ENCODE measurements at regions not wholly inside any gene's neighbourhood (a gene's known extent, or its start where the extent isn't known, plus 50 kb on each side); places are given as distances from the start of the nearest gene placed in this dataset.
"Not testable (repeated sequence)": the region's sequence is repeated elsewhere in the genome, so short reads cannot be mapped to it uniquely, and the experiment has no call there.

DNA sequence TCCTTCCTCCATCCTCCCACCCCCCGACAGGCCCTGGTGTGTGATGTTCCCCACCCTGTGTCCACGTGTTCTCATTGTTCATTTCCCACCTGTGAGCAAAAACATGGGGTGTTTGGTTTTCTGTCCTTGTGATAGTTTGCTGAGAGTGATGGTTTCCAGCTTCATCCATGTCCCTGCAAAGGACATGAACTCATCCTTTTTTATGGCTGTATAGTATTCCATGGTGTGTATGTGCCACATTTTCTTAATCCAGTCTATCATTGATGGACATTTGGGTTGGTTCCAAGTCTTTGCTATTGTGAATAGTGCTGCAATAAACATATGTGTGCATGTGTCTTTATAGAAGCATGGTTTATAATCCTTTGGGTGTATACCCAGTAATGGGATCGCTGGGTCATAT is 587.6 kb downstream of the EDEM1 start:
- DNase-seq (ENCODE audit: low read depth, low spot score); H3K27ac ChIP-seq: not testable (repeated sequence)

DNA sequence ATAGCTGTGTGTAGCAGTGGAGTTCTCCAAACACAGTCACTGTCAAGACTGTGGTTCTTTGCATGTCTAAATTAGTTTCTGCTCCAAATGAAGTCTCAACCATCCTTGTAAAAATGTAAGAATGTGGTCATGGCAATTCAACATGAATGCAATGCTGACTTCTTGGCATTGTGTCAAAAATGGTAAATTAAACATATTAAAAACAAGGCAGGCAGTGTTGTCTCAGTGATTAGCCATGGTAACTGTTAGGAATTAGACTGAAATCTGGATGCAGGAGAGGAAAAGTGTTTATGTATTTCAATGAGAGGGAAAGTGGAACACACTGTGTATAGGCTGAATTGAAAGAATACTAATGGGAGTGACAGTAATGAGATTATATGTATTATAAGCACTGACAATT is 597.2 kb downstream of the EDEM1 start:
- DNase-seq (ENCODE audit: low read depth, low spot score), result no peak
- H3K27ac ChIP-seq, result no peak overlapping the region

DNA sequence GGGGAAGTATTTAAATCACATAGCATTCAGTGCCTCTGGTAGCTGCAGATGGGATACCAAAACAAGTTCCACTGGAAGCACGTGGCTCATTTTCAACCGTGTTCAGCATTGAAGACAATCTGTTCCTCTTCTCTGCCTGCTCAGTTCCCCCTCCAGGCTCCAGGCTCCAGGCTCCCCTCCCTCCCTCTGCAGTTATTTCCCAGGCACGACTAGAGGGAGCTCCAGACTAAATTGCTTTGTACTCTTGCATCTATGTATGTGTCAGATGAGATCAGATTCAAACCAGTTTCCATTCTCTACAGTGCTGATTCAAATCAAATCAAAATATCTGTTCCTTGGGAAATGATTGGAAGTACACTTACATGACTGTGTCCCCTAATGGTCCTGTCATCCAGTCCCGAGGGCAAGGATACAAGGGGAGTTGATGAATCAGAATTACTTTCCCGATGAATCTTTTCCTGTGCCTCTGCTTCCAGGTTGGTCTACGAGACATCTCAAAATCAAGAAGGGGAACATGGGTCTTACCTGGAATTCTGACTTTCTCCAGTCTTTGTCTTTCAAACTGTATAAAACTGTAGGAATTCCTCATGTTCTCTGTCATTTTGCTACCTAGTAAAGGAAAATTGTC is 600.5 kb downstream of the EDEM1 start:
- no peak for DNase-seq (ENCODE audit: low read depth, low spot score)
- no peak overlapping the region for H3K27ac ChIP-seq

GRCh38 chr3:5788496-5788895 is 601.0 kb downstream of the EDEM1 start:
- no peak for DNase-seq (ENCODE audit: low read depth, low spot score)

DNA sequence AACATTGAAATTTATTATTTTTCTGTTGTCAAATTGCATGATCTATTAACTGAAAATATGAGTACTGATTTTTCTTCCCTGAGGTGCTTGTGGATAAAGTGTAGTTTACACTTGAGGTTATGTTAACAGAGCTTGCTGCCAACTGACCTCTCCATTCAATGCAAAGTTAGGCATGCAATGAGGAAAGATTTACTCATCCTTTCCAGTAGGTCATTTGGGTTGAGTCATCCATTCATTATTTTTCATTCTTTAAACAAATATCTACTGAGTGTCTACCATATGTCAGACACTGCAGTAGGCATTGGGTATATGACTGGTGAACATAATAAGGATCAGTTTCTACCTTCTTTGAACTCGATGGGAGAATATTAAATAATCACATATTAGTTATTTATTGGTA is 604.1 kb downstream of the EDEM1 start:
- no peak for DNase-seq (ENCODE audit: low read depth, low spot score)
- H3K27ac ChIP-seq, result no peak overlapping the region

More at GRCh38 chr3:5788496-5788895, 601.0 kb downstream of the EDEM1 start:
- no peak overlapping the region for H3K27ac ChIP-seq

GRCh38 chr3:5796541-5796940 is 609.0 kb downstream of the EDEM1 start:
- DNase-seq (ENCODE audit: low read depth, low spot score), result no peak
- H3K27ac ChIP-seq, result no peak overlapping the region

GRCh38 chr3:5798809-5799208 is 611.3 kb downstream of the EDEM1 start:
- no peak for DNase-seq (ENCODE audit: low read depth, low spot score)
- no peak overlapping the region for H3K27ac ChIP-seq

GRCh38 chr3:5799398-5799797 is 611.9 kb downstream of the EDEM1 start:
- no peak overlapping the region for H3K27ac ChIP-seq
- DNase-seq (ENCODE audit: low read depth, low spot score), result no peak

DNA sequence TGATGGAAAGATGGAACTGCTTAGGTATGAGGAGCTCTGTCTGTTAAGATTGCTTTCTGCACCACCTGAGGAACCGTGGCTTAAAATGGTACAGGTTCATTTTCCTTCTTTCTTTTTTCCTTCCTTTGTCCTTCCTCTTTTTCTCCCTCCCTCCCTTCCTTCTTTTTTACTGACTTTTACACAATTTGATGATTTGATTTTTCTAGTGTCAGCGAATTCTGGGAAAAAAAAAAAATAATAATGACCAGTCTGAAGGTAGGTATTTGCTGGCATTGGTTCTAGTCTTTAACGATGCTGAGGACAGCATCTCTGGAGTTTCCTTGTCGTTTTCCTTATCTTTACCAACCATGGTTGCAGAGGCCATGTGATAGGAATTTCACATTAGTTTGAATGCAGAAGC is 613.5 kb downstream of the EDEM1 start:
- no peak for DNase-seq (ENCODE audit: low read depth, low spot score)
- no peak overlapping the region for H3K27ac ChIP-seq

DNA sequence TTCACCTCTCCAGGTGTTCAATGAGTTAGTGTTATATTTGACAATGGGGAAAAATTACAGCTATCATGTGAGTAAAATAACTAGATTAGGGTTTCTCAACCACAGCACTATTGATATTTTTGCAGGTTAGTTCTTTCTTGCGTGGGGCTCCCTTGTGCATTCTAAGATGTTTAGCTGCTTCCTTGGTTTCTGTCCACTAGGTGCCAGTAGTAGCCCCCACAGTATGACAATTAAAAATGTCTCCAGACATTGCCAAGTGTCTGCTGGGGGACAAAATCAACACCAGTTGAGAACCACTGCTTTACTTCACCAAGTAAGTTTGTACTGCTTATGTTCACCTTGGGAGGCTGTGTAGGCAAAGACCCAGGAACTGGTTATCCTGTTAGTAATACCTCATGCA is 618.7 kb downstream of the EDEM1 start:
- no peak overlapping the region for H3K27ac ChIP-seq
- no peak for DNase-seq (ENCODE audit: low read depth, low spot score)

DNA sequence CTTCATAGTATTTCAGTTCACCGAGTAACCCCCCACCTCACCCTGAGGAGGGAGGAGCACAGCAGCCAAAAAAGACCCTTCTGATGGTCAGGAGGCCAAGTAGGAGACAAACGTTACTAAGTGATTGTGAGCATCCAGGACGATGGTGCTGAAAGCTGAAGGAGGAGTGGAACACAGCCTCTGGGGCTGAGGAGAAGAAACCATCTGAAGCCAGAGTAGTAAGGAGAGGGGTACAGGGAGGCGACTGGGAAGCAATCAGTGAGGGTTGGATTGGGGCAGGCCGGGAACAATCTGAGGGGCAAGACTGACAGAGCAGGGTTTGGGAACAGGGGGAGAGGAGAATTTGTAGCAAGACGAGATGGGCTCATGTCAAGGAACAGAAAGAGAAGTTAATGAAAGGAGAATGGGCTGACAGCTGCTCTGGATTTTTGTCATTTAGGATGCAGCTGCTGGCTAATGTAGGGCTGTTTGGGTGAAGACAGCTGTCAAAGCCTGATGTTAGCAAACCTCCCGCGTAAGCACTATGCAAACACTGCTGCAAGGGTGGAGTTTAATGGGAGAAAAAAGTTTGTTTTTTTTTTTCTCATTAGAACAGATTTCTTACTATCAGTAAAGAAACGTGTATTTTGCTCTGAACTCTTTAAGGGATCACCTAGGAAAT is 622.2 kb downstream of the EDEM1 start:
- H3K27ac ChIP-seq, result no peak overlapping the region
- DNase-seq (ENCODE audit: low read depth, low spot score), result no peak

GRCh38 chr3:5811016-5811415 is 623.5 kb downstream of the EDEM1 start:
- no peak for DNase-seq (ENCODE audit: low read depth, low spot score)
- no peak overlapping the region for H3K27ac ChIP-seq

DNA sequence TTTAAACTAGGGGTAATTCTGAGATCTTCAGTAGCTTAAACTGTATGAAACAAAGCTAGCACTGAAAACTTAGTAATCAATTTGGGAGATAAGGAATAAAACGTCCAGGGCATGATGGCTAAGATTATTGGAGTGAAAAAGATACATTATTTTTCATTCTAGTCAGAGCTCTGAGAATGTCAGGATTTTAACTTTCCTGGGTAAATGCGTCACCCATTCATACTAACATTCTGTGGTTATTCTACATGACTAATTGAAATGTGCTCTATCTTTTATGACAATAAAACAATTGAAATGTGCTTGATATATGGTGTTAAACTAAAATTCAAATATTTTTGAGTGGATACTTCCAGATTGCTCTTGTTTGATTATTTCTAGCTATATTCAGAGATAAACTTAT is 626.0 kb downstream of the EDEM1 start:
- no peak for DNase-seq (ENCODE audit: low read depth, low spot score)
- no peak overlapping the region for H3K27ac ChIP-seq

- no peak for DNase-seq (ENCODE audit: low read depth, low spot score)
These were observed 635.3 kb downstream of the EDEM1 start for GRCh38 chr3:5822843-5823242.

DNA sequence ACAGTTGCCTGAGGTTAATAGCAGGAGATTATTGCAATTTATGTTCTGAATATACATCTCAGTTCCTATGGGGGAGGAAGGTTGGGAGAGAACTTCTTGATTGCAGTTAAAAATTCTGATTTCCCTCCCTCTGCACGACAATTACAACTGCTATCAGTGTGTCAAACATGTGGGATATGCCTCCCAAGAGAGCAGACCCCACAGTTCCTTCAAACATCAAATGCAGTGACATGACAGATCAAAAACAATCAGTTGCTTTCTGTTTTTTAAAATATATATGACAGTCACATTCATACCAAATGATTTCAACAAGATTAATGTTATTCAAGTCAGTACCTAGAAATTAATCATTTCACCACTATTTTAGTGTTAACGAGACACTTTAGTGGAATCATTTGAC is 639.0 kb downstream of the EDEM1 start:
- H3K27ac ChIP-seq, result no peak overlapping the region
- no peak for DNase-seq (ENCODE audit: low read depth, low spot score)

More at GRCh38 chr3:5822843-5823242, 635.3 kb downstream of the EDEM1 start:
- H3K27ac ChIP-seq, result no peak overlapping the region

DNA sequence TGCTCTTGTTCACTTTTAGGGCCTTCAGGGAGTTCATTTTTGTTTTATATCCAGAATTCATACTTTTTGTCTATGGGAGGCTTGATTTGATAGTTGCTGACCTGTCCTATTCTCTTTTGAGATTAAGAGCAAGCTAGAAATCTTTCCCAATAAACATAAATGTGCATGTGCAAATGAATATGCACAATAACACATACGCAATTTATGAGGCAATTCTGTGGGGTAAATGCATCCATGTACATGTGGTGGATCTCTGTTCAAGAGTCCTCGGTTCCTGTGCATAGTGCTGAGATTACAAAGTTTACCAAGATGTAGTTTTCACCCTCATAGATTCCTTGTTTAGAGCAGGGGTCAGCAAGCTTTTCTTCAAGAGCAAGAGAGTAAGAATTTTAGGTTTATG is 640.7 kb downstream of the EDEM1 start:
- no peak overlapping the region for H3K27ac ChIP-seq
- no peak for DNase-seq (ENCODE audit: low read depth, low spot score)

GRCh38 chr3:5840056-5840455 is 652.5 kb downstream of the EDEM1 start:
- no peak overlapping the region for H3K27ac ChIP-seq
- no peak for DNase-seq (ENCODE audit: low read depth, low spot score)

DNA sequence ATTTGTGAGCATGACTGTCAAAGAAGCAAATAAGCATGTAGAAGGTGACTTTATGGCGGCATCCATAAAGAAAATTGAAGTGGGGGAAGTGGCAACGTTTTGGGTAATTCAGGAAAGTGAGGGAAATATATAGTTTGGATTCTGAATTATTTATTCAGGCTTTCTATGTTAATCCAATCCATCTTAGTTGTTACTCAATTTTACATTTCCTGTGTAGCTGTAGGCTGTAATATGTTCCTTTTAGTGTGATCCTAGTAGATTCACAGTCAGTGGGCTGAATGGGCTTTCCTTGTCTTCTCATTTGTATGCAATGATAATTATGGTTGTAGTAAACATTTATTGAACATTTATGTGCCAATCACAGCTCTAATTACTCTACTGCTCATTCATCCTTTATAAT is 654.1 kb downstream of the EDEM1 start:
- H3K27ac ChIP-seq, result no peak overlapping the region
- DNase-seq (ENCODE audit: low read depth, low spot score), result no peak

- H3K27ac ChIP-seq, result no peak overlapping the region
These were observed 658.8 kb downstream of the EDEM1 start for GRCh38 chr3:5846261-5846660.

GRCh38 chr3:5861151-5861550 is 673.6 kb downstream of the EDEM1 start:
- no peak for DNase-seq (ENCODE audit: low read depth, low spot score)
- no peak overlapping the region for H3K27ac ChIP-seq

More at GRCh38 chr3:5846261-5846660, 658.8 kb downstream of the EDEM1 start:
- no peak for DNase-seq (ENCODE audit: low read depth, low spot score)

- H3K27ac ChIP-seq, result no peak overlapping the region
- no peak for DNase-seq (ENCODE audit: low read depth, low spot score)
These were observed 687.4 kb downstream of the EDEM1 start for GRCh38 chr3:5874931-5875341.

- no peak overlapping the region for H3K27ac ChIP-seq
- DNase-seq (ENCODE audit: low read depth, low spot score), result no peak
These were observed 701.3 kb downstream of the EDEM1 start for GRCh38 chr3:5888851-5889250.
